HT-29 (cell line): ENCODE measurements at regions not wholly inside any gene's neighbourhood (a gene's known extent, or its start where the extent isn't known, plus 50 kb on each side); places are given as distances from the start of the nearest gene placed in this dataset.
A peak's percentile ranks its signal among the peaks of the same experiment; 100 is the strongest.
"Not testable (repeated sequence)": the region's sequence is repeated elsewhere in the genome, so short reads cannot be mapped to it uniquely, and the experiment has no call there.

Experiments
- DNase-seq: peaks from one replicate; pipeline ENCODE4 v3.0.0-alpha.2; 2015; ENCODE audit warnings: low spot score

DNA sequence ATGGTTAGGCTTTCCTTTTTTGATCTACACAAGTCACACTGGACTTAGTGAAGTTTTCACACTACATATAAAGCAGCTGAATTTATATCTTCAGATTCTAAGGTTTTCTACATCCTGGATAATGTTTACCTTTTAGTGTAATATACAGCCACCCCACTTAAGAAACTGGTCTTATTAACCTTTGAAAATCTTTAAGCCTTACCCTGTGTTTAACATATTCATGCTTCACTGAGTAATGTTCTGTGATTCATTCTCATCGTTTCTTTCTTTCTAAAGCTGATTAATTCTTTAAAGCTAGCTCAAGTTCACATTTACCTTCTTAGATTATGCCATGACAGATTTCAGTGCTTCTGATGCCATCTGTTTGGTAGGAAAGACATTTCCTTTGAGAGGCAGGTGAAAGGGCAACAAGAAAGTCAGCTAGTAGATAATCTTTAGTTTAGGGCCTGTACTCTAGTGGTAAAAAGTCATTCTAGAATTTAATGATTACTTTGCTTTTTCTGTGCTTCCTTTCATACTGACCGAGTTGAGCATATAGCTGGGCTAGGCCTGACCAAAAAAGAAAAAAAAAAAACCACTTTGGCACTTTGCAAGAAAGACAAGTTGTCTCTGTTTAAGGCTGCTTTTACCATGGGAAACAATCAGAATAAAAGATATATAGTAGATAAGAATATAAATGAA lies 690.9 kb upstream of the FBXO33 start:
- DNase-seq, result peak; percentile 2

DNA sequence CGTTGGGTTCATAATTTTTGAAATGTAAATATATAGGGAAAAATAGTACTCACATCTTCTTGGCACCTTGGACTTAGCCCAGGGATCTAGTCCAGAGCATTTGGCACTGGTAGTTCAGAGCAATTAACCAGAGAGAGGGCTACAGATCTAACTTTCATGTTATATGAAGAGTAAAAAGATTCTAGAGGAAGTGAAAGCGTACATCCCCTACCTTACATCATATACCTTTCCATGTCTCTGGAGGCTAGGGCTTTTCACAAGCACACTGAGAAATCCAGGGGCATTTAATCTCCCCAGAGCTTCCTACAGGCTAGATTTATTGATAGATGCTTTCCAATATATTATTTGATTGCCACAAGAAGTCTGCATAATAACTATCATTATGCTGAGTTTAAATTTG lies 687.5 kb upstream of the FBXO33 start:
- no peak for DNase-seq

DNA sequence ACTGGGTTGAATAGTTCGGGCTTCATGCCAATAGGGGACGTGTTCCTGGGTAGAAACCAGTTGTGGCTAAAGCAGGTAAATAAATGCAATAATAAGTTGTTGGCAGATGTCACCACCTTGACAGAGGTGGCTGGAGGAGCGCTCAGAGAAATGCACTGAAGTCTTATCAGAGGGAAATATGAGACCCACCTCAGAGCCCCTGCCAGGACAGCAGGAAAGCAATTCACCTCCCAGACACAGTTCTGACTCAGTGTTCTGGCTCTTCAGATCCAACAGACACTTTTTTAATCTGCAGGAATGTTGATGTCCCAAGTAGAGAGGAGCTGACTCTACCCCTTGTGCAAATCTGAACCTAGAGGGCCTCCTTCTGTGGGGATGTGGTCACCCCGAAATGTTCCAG lies 687.1 kb upstream of the FBXO33 start:
- DNase-seq, result no peak

DNA sequence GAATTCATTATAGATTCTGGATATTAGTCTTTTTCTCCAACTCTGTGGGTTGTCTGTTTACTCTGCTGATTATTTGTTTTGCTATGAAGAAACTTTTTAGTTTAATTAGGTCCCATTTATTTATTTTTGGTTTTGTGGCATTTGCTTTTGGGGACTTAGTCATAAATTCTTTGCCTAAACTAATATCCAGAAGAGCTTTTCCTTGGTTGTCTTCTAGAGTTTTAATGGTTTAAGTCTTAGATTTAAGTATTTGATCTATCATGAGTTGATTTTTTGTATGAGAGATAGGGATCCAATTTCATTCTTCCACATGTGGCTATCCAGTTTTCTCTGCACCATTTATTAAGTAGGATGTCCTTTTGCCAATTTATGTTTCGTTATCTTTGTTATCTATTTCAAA lies 683.4 kb upstream of the FBXO33 start:
- no peak for DNase-seq

DNA sequence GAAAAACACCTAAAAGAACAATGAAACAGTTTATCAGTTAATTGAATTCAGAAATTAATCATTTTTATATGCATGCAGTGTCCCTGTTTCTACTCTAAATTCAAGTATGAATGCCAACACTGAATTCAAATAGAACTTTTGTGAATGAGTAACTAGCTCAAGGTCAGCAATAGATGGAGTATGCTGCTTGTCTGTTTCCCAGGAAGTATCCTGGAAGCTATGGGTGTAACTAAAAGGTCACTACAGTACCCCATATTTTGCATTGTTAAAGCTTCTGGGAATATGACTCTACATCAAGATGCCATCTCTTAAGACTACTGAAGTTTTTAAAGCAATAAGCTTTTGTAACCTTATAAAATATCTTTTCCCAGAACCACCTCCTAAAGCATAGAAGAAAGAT lies 681.4 kb upstream of the FBXO33 start:
- DNase-seq, result no peak

DNA sequence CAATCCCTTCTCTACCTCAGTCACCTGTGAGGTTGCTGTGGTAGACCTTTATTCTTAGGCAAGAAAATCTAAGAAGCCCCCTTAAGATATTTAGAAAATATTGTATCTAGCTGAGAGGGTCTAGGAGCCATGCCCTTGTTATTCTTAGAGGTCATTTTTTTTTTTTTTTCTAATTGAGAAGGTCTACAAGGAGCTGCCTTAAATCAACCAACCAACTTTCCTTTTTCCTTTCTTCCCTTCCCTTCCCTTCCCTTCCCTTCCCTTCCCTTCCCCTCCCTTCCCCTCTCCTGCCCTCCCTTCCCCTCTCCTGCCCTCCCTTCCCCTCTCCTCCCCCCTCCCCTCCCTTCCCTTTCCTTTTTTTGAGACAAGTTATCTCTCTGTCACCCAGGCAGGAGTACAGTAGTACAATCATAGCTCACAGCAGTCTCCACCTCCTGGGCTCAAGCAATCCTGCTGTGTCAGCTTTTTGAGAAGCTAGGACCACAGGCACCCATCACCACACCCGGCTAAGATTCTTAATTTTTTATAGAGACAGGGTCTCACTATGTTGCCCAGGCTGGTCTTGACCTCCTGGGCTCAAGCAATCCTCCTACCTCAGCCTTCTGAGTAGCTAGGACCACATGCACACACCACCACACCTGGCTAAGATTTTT lies 668.4 kb upstream of the FBXO33 start:
- no peak for DNase-seq

DNA sequence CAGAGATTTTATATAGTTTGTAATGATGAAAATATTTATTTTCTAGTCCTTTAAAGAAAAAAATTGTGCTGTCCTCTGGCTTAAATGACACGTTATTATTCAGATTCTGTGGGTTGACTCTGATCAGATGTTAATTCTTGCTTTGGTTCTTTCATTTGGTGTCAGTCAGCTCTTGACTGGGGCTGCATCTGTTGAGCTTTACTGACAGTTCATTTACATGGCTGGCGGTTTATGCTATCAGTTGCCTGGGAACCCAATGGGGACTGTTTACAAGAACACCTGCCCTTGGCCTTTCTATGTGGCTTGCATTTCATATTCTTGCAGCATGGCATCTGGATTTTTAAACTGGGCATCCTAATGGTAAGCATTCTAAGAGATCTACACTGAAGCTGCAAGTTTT lies 667.1 kb upstream of the FBXO33 start:
- DNase-seq, result no peak

DNA sequence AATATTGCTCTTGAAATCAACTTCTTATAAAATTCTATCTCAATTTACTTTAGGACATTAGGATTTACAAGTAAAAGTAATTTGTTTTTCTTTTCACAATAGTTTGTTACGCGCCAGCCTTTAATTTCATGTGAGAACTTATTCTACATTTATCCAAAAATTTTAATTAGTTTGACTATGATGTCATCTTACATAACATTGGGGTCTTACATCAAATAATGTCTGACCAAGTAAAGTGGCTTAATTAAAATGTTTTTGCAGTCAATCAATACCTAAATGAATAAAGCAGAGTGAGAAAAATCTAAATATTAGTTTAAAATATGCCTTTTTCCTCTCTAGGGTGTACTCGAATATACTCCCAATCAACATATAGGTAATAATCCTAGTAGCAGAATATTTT lies 666.2 kb upstream of the FBXO33 start:
- no peak for DNase-seq

DNA sequence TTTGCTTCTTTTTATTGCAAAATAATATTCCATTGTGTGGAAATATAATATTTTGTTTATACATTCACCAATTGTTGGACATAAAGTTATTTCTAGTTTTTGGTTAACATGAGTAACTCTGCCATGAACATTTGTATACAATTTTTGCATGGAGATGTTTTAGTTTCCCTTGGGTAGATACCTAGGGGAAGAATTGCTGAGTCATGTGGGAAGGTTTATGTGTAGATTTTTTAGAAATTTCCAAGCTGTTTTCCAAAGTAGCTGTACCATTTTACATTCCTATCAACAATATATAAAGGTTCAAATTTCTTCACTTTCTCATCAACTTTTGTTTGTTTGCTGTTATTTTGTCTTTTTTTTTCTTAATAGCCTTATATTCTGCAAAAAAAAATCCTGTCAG lies 664.7 kb upstream of the FBXO33 start:
- DNase-seq, result no peak

DNA sequence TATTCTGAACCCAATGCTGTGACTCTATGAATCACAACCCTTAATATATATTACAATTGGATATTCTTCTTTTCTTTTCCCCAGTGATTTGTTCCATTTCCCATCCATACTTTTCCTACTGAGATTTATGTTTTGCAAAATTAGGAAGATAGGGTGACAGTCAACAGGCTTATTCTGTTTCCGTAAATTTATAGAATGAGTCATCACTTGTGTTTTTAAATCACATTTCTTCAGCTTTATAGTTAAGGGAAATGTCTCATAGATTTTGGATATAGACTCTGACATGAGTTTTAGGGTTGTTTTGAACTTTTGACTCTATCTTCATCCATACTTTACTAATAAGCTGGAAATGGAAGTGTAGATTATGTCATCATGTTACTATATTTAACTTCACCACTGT lies 661.6 kb upstream of the FBXO33 start:
- DNase-seq, result no peak

DNA sequence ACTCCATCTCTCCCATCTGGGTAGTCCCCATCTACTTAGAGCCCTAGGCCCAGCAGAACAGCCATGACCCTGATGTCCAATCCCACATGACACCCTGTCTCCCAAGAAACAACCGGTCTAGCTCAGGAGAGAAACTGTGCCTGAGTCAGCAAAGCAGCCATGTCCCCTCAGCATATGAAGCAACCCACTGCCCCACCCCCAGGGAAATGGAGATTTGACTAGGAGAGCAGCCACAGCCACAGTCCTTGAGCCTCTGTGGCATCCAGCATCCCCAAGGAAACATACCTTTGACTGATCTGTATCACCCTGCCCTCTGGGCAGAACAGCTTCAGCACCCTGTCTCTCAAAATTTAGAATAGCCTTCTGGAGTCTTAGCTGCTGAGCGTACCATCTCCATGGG lies 641.9 kb upstream of the FBXO33 start:
- no peak for DNase-seq

DNA sequence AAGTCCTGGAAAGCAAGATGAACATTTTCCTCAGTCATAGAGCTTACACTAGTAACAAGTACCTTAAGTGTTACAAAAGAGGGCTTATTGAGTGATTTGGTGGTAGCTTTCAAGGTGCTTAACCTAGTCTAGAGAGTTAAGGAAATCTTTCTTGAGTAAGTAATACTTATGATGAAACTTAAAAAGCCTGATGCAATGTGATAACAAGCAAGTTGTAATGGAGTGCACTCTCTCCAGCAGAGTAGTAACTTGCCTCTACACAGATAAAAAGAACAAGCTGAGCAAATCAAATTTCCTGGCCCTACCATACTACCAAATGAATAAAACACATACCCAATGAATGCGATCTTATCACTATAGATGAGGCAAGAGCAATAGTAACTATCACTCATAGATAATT lies 639.9 kb upstream of the FBXO33 start:
- DNase-seq, result no peak

DNA sequence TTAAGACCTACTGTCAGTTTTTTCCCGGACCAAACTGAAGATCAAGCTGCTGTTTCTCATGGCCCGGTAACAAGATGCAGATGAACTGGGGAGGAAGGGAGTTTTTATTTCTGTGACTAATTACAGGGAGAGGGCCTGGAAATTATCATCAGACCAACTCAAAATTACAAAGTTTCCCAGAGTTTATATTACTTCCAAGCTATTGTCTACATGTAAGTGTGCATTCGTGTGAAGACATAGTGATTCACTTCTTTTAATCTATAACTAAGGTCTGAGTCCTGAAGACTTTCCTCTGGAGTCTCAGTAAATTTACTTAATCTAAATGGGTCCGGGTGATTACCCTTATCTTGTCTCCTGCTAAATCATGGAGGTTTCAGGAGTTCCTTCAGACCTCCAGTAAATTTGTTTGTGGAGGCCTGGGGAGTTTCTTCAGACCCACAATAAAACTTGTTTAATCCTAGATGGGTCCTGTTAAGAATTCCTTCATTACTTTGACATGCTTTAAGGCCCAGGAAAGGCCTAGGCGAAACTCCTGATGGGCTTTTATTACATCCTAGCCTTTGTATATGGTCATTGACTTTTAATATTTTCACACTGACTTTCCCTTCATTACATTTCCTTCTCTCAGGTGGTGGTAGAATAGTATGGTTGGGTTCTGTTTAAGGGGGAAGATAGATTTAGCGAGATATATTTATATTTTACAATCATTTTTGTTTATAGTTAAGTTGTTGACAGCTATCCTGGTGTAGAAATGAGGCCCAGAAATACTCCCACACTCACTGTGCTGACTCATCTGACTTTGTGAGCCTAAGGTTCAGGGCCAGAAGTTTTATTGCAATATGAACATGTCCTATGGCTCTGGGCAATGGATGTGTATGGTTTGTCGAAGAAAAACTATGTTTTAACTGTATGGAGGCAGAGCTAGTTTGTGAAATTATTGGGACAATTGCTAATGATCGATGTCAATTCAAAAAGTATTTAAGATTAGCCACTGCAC lies 627.0 kb upstream of the FBXO33 start:
- no peak for DNase-seq

DNA sequence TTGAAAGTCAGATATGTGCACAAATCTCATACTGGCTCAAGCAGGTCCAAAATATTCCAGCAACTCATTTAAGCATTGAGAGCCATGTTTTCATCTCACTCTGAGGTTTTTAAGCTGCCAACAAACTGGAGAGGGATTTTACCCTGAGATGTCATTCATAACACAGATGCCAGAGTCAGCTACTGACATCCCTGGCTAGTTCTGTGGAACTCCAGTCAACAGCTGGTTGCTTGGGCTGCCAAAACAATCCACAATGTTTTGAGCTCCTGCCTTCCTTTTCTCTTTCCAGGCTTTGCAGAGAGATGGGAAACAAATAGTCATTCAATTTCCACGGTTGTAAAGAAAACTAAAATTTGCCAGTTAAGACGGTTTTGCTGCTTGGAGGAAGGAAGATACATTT lies 621.2 kb upstream of the FBXO33 start:
- DNase-seq, result no peak

DNA sequence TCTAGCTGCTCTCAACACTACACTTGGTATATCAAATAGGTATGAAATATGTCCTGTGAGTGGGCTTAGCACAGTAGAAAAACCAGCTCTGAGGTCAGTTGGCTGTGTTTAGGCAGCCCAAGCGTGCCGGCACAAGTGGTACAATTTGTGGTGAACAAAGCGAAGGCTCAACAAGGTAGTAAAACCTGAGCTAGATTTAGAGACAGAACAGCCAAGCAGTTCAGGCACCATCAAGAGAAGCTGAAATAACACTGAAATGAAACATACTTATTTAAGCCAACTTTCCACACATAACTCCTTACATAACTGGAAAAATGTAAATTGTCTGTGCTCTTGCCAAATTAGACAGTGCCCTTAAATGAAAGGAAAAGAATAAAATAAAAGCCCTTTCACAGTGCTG lies 596.8 kb upstream of the FBXO33 start:
- DNase-seq, result no peak

DNA sequence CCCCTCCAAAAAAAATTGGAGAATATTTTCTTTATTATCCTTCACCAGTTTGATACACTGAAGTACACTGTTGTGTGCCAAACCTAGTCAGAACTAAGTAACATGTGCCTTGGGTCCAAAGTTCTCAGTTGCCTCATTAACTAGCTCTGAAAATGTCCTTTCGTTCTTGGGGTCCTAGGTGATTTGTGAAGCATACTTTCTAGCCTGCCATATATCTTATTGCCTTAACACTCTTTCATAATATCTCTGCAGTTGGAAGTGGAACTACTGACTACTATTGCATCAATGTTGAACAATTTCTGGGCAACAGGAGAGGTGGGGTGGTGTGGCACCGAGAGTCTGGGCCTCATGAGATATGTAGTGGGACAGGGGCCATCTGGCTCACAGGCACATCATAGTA lies 592.9 kb upstream of the FBXO33 start:
- no peak for DNase-seq

DNA sequence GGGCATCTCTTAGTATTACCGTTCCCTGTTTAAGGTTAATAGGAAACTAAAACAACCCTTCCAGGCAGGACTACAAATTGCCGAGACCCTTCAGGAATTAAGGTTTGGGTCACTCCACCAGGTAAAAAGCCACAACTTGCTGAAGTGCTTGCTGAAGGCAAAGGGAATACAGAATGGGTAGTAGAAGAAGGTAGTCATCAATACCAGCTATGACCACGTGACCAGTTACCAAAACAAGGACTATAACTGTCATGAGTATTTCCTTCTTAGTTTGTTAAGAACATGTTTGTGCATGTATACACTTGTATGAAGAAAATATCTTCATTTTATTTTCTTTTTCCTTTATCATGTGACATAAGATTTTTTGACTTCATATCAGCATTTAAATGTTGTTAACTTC lies 578.7 kb upstream of the FBXO33 start:
- no peak for DNase-seq

DNA sequence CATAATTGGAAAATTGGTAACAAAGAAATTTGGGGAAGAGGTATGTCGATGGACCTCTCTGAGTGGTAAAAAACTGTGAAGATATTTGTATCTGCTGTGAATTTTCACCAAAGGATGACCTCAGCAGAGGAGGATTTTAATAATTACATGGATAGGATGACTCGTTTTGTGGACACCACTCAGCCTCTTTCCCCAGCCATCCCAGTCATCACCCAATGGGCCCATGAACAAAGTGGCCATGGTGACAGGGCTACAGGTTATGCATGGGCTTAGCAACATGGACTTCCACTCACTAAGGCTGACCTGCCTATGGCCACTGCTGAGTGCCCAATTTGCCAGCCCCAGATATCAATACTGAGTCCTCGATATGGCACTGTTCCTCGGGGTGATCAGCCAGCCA lies 577.5 kb upstream of the FBXO33 start:
- no peak for DNase-seq

DNA sequence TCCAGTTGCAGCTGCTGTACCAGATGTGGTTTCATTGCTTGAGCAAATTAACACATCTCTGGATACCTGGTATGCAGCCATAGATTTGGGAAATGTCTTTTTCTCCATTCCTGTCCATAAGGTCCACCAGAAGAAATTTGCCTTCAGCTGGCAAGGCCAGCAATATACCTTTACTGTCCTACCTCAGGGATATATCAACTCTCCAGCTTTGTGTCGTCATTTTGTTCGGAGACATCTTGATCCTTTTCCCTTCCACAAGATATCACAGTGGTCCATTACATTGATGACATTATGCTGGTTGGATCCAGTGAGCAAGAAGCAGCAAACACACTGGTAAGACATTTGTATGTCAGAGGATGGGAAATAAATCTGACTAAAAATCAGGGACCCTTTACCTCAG lies 576.1 kb upstream of the FBXO33 start:
- not testable (repeated sequence) for DNase-seq

DNA sequence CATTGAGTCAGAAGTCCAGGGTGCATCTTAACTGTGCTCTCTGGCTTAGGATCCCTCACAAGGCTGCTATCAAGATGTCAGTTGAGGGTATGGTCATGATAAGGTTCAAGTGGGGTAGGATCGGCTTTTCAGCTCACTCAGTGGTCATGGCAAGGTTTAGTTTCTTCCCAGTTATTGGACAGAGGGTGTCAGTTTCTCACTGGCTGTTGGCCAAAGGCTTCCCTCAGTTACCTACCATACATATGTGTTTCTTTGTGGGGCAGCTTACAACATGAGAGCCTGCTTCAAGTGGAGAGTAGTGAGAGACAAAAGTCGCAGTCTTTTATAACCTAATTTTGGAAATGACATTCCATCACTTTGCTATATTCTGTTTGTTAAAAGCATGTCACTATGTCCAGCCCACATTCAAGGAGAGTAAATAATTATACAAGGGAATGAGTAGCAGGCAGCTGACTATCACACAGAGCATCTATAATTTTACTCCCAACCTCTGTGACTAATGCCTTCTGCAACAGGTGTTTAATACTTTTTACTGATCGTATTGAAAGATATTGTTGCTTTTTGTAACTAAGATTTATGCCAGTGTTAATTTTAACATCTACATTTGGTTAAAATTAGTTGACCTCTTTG lies 572.8 kb upstream of the FBXO33 start:
- no peak for DNase-seq

DNA sequence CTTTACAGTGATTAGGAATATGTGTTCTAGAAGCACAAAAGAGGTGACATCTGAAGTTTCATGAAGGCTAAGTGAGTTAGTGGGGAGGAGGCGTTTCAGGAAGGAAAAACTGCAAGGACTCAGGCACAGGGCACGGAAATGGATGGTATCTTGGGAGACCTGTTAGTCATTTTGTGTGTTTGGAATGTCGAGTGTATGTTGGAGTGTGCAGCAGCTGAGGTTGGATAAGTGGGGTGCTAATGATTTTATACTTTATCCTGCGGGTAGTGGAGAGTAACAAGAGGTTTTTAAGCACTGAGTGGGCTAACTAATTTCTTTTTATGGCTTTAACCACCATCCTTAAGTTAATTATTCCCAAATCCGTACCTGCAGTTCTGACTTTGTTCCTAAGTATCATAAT lies 571.5 kb upstream of the FBXO33 start:
- no peak for DNase-seq

DNA sequence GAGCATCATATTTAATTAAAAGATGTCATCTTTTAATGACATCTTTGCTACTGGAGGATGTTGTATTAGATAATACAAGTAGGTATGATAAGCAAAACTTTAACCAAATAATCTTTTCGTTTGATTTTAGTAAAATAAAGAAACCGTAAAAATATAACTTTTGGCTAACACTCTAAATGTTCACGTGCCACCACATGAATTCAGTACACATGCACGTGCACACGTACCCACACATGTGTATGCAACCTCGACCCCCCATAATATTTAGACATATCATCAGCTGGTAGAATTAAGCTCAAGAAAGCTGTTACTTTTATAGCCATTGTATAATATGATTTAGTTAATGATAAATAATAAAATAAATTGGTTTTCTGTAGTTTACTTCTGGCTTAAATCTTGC lies 566.6 kb upstream of the FBXO33 start:
- no peak for DNase-seq
